ENCODE measurements at regions not wholly inside any gene's neighbourhood (a gene's known extent, or its start where the extent isn't known, plus 50 kb on each side); places are given as distances from the start of the nearest gene placed in this dataset.
"Not testable (repeated sequence)": the region's sequence is repeated elsewhere in the genome, so short reads cannot be mapped to it uniquely, and the experiment has no call there.

DNA sequence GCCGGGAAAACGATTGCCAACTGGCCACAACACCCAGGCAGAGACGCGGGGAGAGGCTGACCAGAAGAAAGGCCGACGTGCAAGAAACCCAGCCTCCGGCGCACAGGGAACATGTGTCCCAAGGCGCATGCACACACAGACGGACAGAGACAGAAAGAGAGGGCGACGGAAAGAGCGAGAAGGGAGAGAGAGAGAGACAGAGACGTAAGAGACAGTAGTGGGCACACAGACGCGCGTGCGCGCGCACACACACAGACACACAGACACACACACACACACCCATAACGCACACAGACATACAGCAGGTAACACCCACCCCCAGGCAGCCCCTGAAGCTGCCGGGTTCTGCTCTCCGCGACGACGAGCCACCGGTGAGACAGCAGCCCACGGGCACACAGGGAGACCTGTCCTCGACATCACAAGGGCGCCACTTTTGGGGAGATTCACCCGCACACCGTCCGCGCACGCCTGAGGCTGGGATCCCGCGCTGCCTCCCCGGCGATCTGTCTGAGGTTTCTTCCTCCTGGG lies 1581.8 kb downstream of the FOXD4L5 start:
- not testable (repeated sequence) for TF ChIP-seq POLR2A (IDR thresholded peaks at IDR 0.05)
- TF ChIP-seq, protein P1, sequence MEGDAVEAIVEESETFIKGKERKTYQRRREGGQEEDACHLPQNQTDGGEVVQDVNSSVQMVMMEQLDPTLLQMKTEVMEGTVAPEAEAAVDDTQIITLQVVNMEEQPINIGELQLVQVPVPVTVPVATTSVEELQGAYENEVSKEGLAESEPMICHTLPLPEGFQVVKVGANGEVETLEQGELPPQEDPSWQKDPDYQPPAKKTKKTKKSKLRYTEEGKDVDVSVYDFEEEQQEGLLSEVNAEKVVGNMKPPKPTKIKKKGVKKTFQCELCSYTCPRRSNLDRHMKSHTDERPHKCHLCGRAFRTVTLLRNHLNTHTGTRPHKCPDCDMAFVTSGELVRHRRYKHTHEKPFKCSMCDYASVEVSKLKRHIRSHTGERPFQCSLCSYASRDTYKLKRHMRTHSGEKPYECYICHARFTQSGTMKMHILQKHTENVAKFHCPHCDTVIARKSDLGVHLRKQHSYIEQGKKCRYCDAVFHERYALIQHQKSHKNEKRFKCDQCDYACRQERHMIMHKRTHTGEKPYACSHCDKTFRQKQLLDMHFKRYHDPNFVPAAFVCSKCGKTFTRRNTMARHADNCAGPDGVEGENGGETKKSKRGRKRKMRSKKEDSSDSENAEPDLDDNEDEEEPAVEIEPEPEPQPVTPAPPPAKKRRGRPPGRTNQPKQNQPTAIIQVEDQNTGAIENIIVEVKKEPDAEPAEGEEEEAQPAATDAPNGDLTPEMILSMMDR (IDR thresholded peaks at IDR 0.05), result not testable (repeated sequence)
